NCI-H524 treated with DMSO at 0.1 percent for 48 hours (cell line): ENCODE measurements at regions not wholly inside any gene's neighbourhood (a gene's known extent, or its start where the extent isn't known, plus 50 kb on each side); places are given as distances from the start of the nearest gene placed in this dataset.
"Not testable (repeated sequence)": the region's sequence is repeated elsewhere in the genome, so short reads cannot be mapped to it uniquely, and the experiment has no call there.

ENCODE experiments used
- DNase-seq: peaks from one replicate; lab custom pipeline; 2025; lab: John Stamatoyannopoulos, UW

GRCh38 chr1:168826269-168826668, 97.3 kb upstream of the DPT start:
- no peak for DNase-seq

GRCh38 chr1:168827557-168827956, 98.6 kb upstream of the DPT start:
- no peak for DNase-seq

- no peak for DNase-seq
These were observed 100.9 kb upstream of the DPT start for GRCh38 chr1:168829876-168830275.

GRCh38 chr1:168830562-168830961, 101.6 kb upstream of the DPT start:
- DNase-seq, result no peak

- DNase-seq, result no peak
These were observed 103.7 kb upstream of the DPT start for GRCh38 chr1:168832661-168833060.

- DNase-seq, result no peak
These were observed 104.4 kb upstream of the DPT start for GRCh38 chr1:168833362-168833761.

- no peak for DNase-seq
These were observed 104.8 kb upstream of the DPT start for GRCh38 chr1:168833801-168834224.

- no peak for DNase-seq
These were observed 105.3 kb upstream of the DPT start for GRCh38 chr1:168834225-168834872.

GRCh38 chr1:168835176-168835575, 106.2 kb upstream of the DPT start:
- DNase-seq, result no peak

GRCh38 chr1:168835791-168836190, 106.8 kb upstream of the DPT start:
- no peak for DNase-seq

GRCh38 chr1:168836469-168836868, 107.5 kb upstream of the DPT start:
- DNase-seq, result no peak

GRCh38 chr1:168837230-168837629, 108.2 kb upstream of the DPT start:
- not testable (repeated sequence) for DNase-seq

- no peak for DNase-seq
These were observed 113.3 kb upstream of the DPT start for GRCh38 chr1:168842306-168842705.

GRCh38 chr1:168842916-168843315, 113.9 kb upstream of the DPT start:
- no peak for DNase-seq

GRCh38 chr1:168843401-168843800, 114.4 kb upstream of the DPT start:
- no peak for DNase-seq

GRCh38 chr1:168843950-168844349, 114.9 kb upstream of the DPT start:
- DNase-seq, result no peak

GRCh38 chr1:168845140-168845539, 116.1 kb upstream of the DPT start:
- DNase-seq, result no peak

GRCh38 chr1:168848051-168848450, 119.0 kb upstream of the DPT start:
- no peak for DNase-seq

GRCh38 chr1:168861421-168862004, 132.5 kb upstream of the DPT start:
- DNase-seq, result no peak

GRCh38 chr1:168863772-168864171, 134.8 kb upstream of the DPT start:
- no peak for DNase-seq

GRCh38 chr1:168864266-168864665, 135.3 kb upstream of the DPT start:
- no peak for DNase-seq

- no peak for DNase-seq
These were observed 137.0 kb upstream of the DPT start for GRCh38 chr1:168865850-168866620.

GRCh38 chr1:168867941-168868634, 139.1 kb upstream of the DPT start:
- no peak for DNase-seq
